GM20431 (cell line): ENCODE measurements at regions not wholly inside any gene's neighbourhood (a gene's known extent, or its start where the extent isn't known, plus 50 kb on each side); places are given as distances from the start of the nearest gene placed in this dataset.
"Not testable (repeated sequence)": the region's sequence is repeated elsewhere in the genome, so short reads cannot be mapped to it uniquely, and the experiment has no call there.

Experiments used
- in situ Hi-C: fragments of 300-500 bp; cut with MseI, MboI; formaldehyde crosslinking; loops from one replicate; pipeline ENCODE4 v1.15.0; 2020; ENCODE audit warnings: low sequenced_read_pairs; ENCODE audit not compliant: unreplicated experiment

DNA sequence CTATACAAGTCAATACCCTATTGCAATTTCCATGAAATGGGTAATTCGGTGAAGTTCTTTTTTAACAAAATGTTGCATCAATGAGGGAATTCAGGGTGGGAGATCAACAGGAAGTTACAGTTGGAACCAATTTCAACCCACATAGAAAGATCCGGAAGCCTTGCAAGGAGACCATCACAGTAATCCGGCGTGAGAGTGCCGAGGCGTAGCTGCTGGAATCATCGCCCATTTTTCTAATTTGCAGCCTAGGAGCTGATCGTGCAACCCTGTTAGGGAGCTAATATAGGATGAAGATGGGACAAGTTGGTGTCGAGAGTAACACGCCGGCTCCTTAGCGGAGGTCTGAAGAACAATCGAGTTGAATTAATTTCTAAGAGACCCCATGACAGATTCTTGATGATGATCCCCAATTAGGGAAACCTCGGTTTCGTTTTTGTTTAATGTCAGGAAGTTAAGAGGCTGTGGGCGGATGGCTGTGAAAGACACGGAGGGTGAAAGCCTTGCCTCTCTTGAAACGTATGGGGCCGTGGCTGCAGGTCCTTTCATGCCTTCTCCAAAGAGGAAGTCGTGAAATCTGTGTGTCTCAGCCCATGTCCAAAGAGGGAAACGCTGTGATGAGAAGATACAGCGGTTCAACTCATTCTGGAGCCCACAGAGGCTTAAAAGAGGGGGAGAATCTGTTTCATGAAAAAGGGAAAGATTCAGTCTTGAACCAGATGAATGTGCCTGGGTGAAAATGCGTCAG is 51.2 kb upstream of the CARD11 start:
- in situ Hi-C loops, result no loop called here

DNA sequence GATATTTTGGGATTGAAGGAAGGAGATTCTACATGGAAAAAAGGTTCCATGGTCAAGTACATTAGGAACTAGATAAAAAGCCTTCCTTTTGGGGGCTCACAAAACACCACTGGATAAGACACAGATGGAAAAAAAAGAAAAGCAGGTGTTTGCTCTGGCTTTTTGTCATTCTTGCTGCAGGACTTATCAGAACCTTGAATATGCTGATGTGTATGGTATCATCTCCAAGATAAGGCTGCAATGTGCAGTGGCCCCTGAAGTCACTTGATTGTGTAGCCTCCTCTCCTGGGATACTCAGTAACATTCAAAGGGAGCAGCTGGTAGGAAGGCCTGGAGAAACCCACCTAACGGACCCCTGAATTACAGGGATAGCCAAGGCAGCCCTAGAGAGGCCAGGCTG is 54.1 kb upstream of the CARD11 start:
- in situ Hi-C loops, result no loop called here

- in situ Hi-C loops, result no loop called here
Observed at GRCh38 chr7:3102159-3102558, 58.5 kb upstream of the CARD11 start.

DNA sequence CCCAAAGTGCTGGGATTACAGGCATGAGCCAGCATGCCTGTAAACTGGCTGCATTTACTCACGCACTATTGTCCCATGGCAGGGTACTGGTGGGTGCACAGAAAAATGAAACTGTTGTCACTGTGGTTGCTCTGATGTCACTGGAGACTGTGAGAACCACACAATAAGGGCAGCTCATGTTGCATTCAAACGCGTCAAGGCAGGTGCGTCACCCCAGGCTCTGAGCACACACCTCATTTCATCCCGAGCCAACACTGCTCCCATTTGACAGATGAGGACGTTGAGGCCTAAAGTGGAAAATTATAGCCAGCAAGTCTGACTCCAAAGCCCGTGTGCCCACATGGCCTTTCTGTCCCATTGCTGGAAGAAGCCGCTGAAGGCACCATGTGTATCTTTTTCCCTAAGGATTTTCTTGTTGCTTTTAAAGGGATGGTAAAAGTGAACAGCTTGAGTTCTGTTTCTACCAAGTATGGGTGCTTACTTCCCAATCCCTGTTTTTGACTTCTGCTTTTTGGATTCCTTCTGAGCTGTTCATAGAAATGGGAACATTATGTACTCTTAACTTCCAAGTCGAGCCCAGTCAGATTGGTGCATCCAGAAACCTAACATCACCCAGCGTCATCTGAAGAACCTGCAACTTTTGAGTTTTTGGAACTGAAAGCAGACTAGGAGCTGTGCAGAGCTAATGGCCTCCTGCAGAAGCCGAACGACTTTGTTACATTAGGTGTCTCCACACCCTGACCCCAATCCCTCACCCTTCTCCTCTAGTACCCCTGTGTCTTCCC is 60.1 kb upstream of the CARD11 start:
- in situ Hi-C loops, result no loop called here

GRCh38 chr7:3105856-3106255 is 62.2 kb upstream of the CARD11 start:
- in situ Hi-C loops, result no loop called here

- in situ Hi-C loops, result no loop called here
Observed at GRCh38 chr7:3106361-3106826, 62.7 kb upstream of the CARD11 start.

DNA sequence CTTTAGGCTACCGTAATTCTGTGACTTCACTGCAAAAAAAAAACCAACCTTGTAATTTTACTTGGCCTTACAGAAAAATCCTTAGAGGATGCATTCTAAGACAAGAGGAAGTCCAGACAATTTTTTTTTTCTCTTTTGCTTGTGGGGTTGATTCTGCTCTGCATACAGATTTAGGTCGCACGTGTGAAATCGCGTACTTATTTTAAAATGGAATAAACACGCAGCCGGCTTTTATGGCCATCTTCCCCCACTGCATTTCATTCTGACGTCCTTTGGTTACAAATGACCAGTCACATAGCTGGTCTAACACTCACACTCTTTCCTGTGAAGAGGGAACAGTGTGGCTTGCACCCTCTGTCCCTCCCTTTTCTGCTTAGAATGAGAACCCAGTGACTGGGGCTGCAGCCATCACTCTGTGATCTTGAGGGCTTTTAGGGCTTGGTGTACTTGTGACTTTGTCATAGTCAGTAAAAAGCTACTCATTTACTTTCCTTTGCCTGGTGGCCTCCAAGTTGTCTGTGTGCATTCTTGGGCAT is 63.6 kb upstream of the CARD11 start:
- in situ Hi-C loops, result no loop called here

GRCh38 chr7:3107889-3108570 is 64.4 kb upstream of the CARD11 start:
- in situ Hi-C loops, result no loop called here

GRCh38 chr7:3109311-3109915 is 65.7 kb upstream of the CARD11 start:
- in situ Hi-C loops, result no loop called here

DNA sequence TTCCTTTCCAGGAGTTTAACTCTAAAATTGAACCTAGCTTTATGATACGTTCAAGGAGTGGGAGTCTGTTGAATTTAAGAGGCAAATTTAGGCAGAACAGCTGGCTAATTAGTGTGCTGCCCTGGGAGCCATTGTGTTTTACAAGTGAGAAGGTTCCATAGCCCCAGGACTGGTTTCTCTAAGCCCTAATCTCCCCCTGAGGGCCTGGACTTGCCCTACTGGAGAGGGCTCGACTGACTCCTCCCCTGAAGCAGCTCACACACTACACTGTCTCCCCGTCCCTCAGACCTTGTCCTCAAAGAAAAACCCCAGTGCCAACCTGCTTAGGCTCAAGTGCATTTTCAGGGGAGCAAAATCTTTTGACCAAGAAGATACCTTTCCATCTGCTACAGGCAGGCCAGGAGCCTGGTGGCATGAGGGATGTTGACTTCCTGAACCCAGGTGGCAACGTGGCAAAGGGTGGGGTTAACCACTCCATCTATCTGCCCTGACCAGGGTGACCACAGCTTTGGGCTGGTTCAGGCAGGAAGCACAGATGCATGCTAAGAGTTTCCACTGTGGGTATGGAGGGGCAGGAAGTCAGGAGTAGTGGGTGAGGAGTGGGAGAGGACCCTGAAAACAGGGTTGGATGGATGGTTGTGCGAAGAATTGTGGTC is 68.9 kb upstream of the CARD11 start:
- in situ Hi-C loops, result no loop called here

DNA sequence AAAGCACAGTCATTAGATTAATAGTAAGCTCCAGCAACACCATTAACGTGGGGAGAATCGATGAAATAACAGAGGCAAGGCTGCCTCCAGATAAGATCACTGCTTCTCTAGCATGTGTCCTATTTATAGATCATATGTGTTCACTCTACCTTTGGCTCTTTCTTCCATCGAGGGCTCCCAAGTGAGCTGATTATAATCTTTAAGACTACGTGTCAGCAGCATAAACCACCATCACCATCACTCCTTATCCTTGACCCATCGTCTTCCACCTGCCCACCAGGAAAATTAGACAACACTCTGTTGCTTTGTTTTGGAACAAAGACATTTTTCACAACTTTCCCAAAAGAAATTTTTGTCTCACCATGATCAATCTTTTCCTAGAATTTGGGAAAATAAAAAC is 71.2 kb upstream of the CARD11 start:
- in situ Hi-C loops, result no loop called here

DNA sequence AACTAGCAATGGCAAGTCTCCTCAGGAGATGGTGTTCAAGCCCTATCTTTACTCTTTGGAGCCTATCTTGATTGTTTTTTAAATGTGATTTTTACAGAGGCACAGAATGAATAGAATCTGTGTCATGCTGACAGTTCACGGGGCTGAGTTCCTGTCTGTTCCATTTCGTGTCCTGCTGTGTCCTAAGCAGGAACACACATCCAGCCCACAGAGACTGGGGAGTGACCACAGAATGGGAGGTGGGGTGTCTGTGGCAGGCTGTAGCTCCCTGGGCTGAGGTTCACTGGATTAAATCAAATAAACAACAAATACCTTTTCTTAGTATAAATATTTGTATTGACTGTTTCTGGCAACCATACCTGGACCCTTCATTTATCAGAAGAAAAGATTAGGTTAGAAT is 73.4 kb upstream of the CARD11 start:
- in situ Hi-C loops, result no loop called here

DNA sequence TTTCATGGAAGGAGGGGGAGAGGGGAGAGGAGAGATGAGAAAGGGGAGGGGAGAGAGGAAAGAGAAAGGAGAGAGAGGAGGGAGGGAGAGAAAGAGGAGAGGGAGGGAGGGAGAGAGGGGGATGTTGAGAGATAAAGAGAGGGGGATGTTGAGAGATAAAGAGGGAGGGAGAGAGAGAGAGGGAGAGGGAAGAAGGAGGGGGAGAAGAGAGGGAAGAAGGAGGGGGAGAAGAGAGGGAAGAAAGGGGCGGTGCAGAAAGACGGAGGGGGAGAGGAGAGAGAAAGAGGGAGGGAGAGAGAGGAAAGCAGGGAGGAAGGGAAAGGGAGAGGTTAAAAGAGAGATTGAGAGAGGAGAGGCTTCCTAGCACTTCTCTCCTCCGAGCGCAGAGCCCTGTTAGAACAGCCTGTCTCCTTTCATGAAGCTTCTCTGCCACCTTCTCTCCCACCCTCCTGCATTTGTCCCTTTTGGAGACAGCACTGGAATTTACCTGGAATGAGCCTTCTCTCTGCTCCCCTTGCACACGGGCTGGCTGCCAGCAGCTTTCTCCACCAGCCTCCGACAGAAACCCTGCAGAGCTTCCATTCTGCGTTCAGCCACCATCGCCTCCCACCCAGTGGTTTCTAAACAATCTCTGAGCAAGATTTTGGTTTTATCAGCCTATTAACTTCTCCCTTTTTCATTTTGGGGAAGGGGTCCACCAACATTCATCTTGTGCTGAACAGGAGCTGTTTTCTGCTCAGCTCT is 74.0 kb upstream of the CARD11 start:
- in situ Hi-C loops, result no loop called here

DNA sequence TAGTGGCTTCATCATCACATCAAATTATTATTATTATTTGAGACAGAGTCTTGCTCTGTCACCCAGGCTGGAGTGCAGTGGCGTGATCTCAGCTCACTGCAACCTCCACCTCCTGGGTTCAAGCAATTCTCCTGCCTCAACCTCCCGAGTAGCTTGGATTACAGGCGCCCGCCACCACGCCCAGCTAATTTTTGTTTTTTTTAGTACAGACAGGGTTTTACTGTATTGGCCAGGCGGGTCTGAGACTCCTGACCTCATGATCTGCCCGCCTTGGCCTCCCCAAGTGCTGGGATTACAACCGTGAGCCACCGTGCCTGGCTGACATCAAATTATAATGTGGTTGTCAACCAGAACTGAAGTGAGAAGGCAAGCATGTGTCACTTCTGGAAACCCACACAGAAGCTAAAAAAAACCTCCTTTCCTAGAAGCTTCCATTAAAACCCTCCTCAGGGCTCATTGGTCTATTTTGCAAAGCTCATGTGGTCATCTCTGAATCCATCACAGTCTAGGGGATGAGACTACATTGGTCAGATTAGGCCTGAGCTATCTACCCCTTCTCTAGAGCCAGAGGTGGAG is 75.8 kb upstream of the CARD11 start:
- in situ Hi-C loops, result not testable (repeated sequence)

DNA sequence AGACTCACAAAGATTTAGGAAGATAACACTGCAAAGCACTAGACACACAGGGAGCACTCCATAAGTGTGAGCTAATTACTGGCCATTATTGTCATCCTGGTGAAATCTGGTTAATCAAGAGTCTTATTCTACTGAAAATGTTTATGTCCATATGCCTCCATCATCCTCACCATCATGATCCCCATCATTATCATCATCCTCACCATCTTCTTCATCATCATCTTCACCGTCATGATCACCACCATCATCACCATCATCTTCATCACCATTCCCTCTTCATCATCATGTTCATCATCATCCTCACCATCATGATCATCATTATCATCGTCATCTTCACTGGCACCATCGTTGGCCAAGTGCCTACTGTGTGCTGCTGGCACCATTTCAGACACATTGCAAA is 76.3 kb upstream of the CARD11 start:
- in situ Hi-C loops, result no loop called here

GRCh38 chr7:3120513-3120912 is 76.8 kb upstream of the CARD11 start:
- in situ Hi-C loops, result no loop called here

DNA sequence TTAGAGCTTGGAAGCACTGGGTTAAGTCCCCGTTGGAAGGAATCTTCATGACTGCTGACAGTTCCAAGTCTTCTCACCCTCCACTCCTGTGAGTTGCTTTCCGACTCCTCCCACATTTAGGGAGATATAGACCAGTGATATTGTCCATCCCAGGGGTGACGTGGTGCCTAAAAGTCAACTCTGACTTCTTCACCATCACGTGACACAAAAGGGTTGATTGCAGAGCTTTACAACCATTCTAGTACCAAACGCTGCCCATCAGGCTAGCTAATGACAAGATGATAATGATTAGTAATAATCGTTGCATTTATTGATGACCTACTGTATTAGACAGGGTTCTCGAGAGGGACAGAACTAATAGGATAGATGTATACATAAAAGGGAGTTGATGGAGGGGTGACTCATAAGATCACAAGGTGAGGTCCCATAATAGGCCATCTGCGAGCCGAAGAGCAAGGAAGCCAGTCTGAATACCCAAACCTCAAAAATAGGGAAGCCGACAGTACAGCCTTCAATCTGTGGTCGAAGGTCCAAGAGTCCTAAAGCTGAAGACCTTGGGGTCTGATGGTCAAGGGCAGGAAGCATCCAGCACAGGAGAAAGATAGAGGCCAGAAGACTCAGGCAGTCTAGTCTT is 85.3 kb upstream of the CARD11 start:
- in situ Hi-C loops, result no loop called here

GRCh38 chr7:3133811-3134385 is 90.2 kb upstream of the CARD11 start:
- in situ Hi-C loops, result no loop called here
